ENCODE measurements at regions not wholly inside any gene's neighbourhood (a gene's known extent, or its start where the extent isn't known, plus 50 kb on each side); places are given as distances from the start of the nearest gene placed in this dataset.

DNA sequence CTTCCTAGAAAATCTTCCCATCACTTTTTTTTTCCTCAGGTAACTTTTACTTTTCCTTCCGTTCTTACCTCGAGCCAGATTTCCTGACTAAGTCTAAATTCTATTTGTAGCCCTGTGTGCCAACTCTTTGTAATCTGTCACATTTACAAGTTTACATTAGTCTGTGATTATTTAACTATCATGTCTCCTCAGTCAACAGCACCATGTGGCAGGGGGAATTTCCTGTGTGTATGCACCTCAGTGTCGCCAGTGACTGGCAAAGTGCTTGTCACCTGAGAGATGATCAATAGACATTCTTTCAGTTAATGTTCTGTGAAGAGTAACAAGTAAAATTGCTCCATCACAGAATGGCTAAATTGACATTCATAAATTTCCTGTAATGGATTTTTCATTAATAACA is 468.5 kb downstream of the PDGFC start:
- H3K79me2 ChIP-seq (ENCODE audit: insufficient read depth, low read depth, low read length): no peaks in the 10 kb centered on the region
- intact Hi-C loops (cut with micrococcal nuclease; ENCODE audit: unreplicated experiment): no loop called here
- BruUV-seq (replicated peaks): no TSS peak
- H2AFZ ChIP-seq (ENCODE audit: low read length): no peak overlapping the region
- no peaks in the 10 kb centered on the region for H3K36me3 ChIP-seq (ENCODE audit: insufficient read depth, low read length)
- H3K4me1 ChIP-seq (ENCODE audit: insufficient read depth, low read length, poor library complexity, severe bottlenecking): no peaks in the 10 kb centered on the region
- no peak overlapping the region for H3K27ac ChIP-seq (ENCODE audit: low read depth, low read length, poor library complexity, severe bottlenecking)
- H3K4me3 ChIP-seq (ENCODE audit: low read depth, low read length, poor library complexity, severe bottlenecking): no peak overlapping the region
- no peaks in the 10 kb centered on the region for H4K20me1 ChIP-seq (ENCODE audit: insufficient read depth, low read length)
- H3K9me2 ChIP-seq (ENCODE audit: insufficient read depth, low read length): no peaks in the 10 kb centered on the region
- CTCF ChIA-PET (ENCODE audit: unreplicated experiment): no interaction called here
- no peak for DNase-seq (ENCODE audit: low spot score)
- no peaks in the 10 kb centered on the region for H3K9me3 ChIP-seq (ENCODE audit: low read length)
- POLR2A ChIA-PET: no interaction called here
- TF ChIP-seq, protein P1, sequence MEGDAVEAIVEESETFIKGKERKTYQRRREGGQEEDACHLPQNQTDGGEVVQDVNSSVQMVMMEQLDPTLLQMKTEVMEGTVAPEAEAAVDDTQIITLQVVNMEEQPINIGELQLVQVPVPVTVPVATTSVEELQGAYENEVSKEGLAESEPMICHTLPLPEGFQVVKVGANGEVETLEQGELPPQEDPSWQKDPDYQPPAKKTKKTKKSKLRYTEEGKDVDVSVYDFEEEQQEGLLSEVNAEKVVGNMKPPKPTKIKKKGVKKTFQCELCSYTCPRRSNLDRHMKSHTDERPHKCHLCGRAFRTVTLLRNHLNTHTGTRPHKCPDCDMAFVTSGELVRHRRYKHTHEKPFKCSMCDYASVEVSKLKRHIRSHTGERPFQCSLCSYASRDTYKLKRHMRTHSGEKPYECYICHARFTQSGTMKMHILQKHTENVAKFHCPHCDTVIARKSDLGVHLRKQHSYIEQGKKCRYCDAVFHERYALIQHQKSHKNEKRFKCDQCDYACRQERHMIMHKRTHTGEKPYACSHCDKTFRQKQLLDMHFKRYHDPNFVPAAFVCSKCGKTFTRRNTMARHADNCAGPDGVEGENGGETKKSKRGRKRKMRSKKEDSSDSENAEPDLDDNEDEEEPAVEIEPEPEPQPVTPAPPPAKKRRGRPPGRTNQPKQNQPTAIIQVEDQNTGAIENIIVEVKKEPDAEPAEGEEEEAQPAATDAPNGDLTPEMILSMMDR (conservative IDR thresholded peaks at IDR 0.05; ENCODE audit: low read length): no peak
- TF ChIP-seq EZH2phosphoT487 (IDR thresholded peaks at IDR 0.05; ENCODE audit: borderline replicate concordance, low read depth, low read length): no peak
- no peak overlapping the region for H3K4me2 ChIP-seq (ENCODE audit: low read length)

DNA sequence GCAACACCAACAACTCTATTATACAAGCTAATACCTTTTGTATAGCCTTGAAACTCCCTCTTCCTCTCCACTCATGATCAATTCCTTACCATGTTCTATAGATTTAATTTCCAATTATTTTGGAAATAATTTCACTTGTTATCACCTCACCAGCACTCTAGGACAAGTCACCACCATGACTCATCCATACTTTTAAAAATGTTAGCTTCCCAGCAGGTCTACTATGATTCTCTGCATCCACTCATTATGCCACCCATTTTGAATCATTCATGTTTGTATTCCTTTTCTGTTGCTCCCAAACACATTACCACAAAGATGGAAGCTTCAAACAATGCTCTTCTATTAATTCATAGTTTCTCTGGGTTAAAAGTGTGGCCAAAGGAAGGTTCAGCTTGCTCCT is 469.6 kb downstream of the PDGFC start:
- BruUV-seq (replicated peaks): no TSS peak
- Histone ChIP-seq H3K9me2 (ENCODE audit: insufficient read depth, low read length) (no peaks in the 10 kb centered on the region), H3K4me2 (ENCODE audit: low read length) (no peak overlapping the region), H3K4me3 (ENCODE audit: low read depth, low read length, poor library complexity, severe bottlenecking) (no peak overlapping the region), H3K27ac (ENCODE audit: low read depth, low read length, poor library complexity, severe bottlenecking) (no peak overlapping the region), H3K4me1 (ENCODE audit: insufficient read depth, low read length, poor library complexity, severe bottlenecking) (no peaks in the 10 kb centered on the region), H4K20me1 (ENCODE audit: insufficient read depth, low read length) (no peaks in the 10 kb centered on the region), H3K9me3 (ENCODE audit: low read length) (no peaks in the 10 kb centered on the region), H3K36me3 (ENCODE audit: insufficient read depth, low read length) (no peaks in the 10 kb centered on the region), H3K79me2 (ENCODE audit: insufficient read depth, low read depth, low read length) (no peaks in the 10 kb centered on the region), H2AFZ (ENCODE audit: low read length) (no peak overlapping the region)
- ChIA-PET CTCF (ENCODE audit: unreplicated experiment) (no interaction called here), POLR2A (interaction anchor here (0.8 kb wide), 1 partner anchor 35 kb away, joined by 3 read pairs; no protein-coding TSS in a partner anchor)
- TF ChIP-seq, protein P1 (conservative IDR thresholded peaks at IDR 0.05; ENCODE audit: low read length): no peak
- no peak for TF ChIP-seq EZH2phosphoT487 (IDR thresholded peaks at IDR 0.05; ENCODE audit: borderline replicate concordance, low read depth, low read length)
- intact Hi-C loops (cut with micrococcal nuclease; ENCODE audit: unreplicated experiment): no loop called here
- DNase-seq (ENCODE audit: low spot score): no peak

- ChIA-PET POLR2A (no interaction called here), CTCF (ENCODE audit: unreplicated experiment) (no interaction called here)
- Histone ChIP-seq H3K4me2 (ENCODE audit: low read length) (no peak overlapping the region), H2AFZ (ENCODE audit: low read length) (no peak overlapping the region), H3K9me2 (ENCODE audit: insufficient read depth, low read length) (no peaks in the 10 kb centered on the region), H3K79me2 (ENCODE audit: insufficient read depth, low read depth, low read length) (no peaks in the 10 kb centered on the region), H3K4me3 (ENCODE audit: low read depth, low read length, poor library complexity, severe bottlenecking) (no peak overlapping the region), H4K20me1 (ENCODE audit: insufficient read depth, low read length) (no peaks in the 10 kb centered on the region), H3K9me3 (ENCODE audit: low read length) (no peaks in the 10 kb centered on the region), H3K27ac (ENCODE audit: low read depth, low read length, poor library complexity, severe bottlenecking) (no peak overlapping the region), H3K4me1 (ENCODE audit: insufficient read depth, low read length, poor library complexity, severe bottlenecking) (no peaks in the 10 kb centered on the region), H3K36me3 (ENCODE audit: insufficient read depth, low read length) (no peaks in the 10 kb centered on the region)
- no TSS peak for BruUV-seq (replicated peaks)
- TF ChIP-seq, protein P1 (conservative IDR thresholded peaks at IDR 0.05; ENCODE audit: low read length): no peak
- TF ChIP-seq EZH2phosphoT487 (IDR thresholded peaks at IDR 0.05; ENCODE audit: borderline replicate concordance, low read depth, low read length): no peak
- intact Hi-C loops (cut with micrococcal nuclease; ENCODE audit: unreplicated experiment): no loop called here
- no peak for DNase-seq (ENCODE audit: low spot score)
These were observed 471.9 kb downstream of the PDGFC start for GRCh38 chr4:156499684-156500083.

All from OCI-LY7 (cell line).